NCI-H1436 (cell line): ENCODE measurements at regions not wholly inside any gene's neighbourhood (a gene's known extent, or its start where the extent isn't known, plus 50 kb on each side); places are given as distances from the start of the nearest gene placed in this dataset.

Experiments used
- DNase-seq: peaks from one replicate; lab custom pipeline; 2025; lab: John Stamatoyannopoulos, UW

- no peak for DNase-seq
Observed at GRCh38 chr4:163622379-163623035, 128.0 kb downstream of the TMA16 start.

- no peak for DNase-seq
Observed at GRCh38 chr4:163623787-163624186, 129.3 kb downstream of the TMA16 start.

- DNase-seq: no peak
Observed at GRCh38 chr4:163624727-163625126, 130.2 kb downstream of the TMA16 start.

GRCh38 chr4:163631288-163631687 is 136.8 kb downstream of the TMA16 start:
- DNase-seq: no peak

GRCh38 chr4:163638909-163639308 is 144.4 kb downstream of the TMA16 start:
- DNase-seq: no peak

GRCh38 chr4:163649557-163650091 is 155.1 kb downstream of the TMA16 start:
- no peak for DNase-seq

GRCh38 chr4:163651761-163652160 is 157.3 kb downstream of the TMA16 start:
- DNase-seq: no peak

- no peak for DNase-seq
Observed at GRCh38 chr4:163654621-163655020, 160.1 kb downstream of the TMA16 start.

- no peak for DNase-seq
Observed at GRCh38 chr4:163660636-163661035, 166.1 kb downstream of the TMA16 start.

GRCh38 chr4:163662768-163663167 is 168.3 kb downstream of the TMA16 start:
- DNase-seq: no peak

GRCh38 chr4:163663454-163664225 is 169.2 kb downstream of the TMA16 start:
- DNase-seq: no peak

- DNase-seq: no peak
Observed at GRCh38 chr4:163665101-163665500, 170.6 kb downstream of the TMA16 start.

- DNase-seq: no peak
Observed at GRCh38 chr4:163665521-163666331, 171.2 kb downstream of the TMA16 start.

- no peak for DNase-seq
Observed at GRCh38 chr4:163666332-163666873, 171.9 kb downstream of the TMA16 start.

GRCh38 chr4:163672751-163673150 is 178.3 kb downstream of the TMA16 start:
- DNase-seq: no peak

GRCh38 chr4:163673848-163674697 is 179.6 kb downstream of the TMA16 start:
- DNase-seq: no peak

- DNase-seq: no peak
Observed at GRCh38 chr4:163679189-163679588, 184.7 kb downstream of the TMA16 start.

- no peak for DNase-seq
Observed at GRCh38 chr4:163680386-163681098, 186.1 kb downstream of the TMA16 start.

GRCh38 chr4:163681208-163681821 is 186.8 kb downstream of the TMA16 start:
- no peak for DNase-seq

- no peak for DNase-seq
Observed at GRCh38 chr4:163688856-163689255, 194.4 kb downstream of the TMA16 start.
